PFSK-1 (cell line): ENCODE measurements at regions not wholly inside any gene's neighbourhood (a gene's known extent, or its start where the extent isn't known, plus 50 kb on each side); places are given as distances from the start of the nearest gene placed in this dataset.

Experiments
- POLR2AphosphoS5 ChIP-seq: IDR thresholded peaks from 2 replicates; pipeline ENCODE4 v1.6.1; 2012; ENCODE audit warnings: low read depth, mild to moderate bottlenecking, control low read depth, low read length, moderate library complexity
- SIN3A ChIP-seq: IDR thresholded peaks from 2 replicates; pipeline ENCODE4 v1.6.1; 2012; ENCODE audit warnings: mild to moderate bottlenecking, low read length, moderate library complexity, borderline replicate concordance; ENCODE audit not compliant: insufficient read depth
- TF ChIP-seq, protein P1 (sequence below), 2 experiments: IDR thresholded peaks; 2 replicates each; pipeline versions ENCODE4 v1.6.1 to v1.8.0; 2011 to 2012; ENCODE audit warnings: low read depth in 2 of 2, low read length in 2 of 2, control low read depth in 1 of 2, inconsistent platforms in 1 of 2, mild to moderate bottlenecking in 1 of 2, moderate library complexity in 1 of 2; ENCODE audit not compliant: insufficient read depth in 1 of 2

GRCh38 chr12:125882141-125882540, 816.9 kb downstream of the AACS start:
- TF ChIP-seq SIN3A (no peak), POLR2AphosphoS5 (no peak)
- TF ChIP-seq, protein P1, sequence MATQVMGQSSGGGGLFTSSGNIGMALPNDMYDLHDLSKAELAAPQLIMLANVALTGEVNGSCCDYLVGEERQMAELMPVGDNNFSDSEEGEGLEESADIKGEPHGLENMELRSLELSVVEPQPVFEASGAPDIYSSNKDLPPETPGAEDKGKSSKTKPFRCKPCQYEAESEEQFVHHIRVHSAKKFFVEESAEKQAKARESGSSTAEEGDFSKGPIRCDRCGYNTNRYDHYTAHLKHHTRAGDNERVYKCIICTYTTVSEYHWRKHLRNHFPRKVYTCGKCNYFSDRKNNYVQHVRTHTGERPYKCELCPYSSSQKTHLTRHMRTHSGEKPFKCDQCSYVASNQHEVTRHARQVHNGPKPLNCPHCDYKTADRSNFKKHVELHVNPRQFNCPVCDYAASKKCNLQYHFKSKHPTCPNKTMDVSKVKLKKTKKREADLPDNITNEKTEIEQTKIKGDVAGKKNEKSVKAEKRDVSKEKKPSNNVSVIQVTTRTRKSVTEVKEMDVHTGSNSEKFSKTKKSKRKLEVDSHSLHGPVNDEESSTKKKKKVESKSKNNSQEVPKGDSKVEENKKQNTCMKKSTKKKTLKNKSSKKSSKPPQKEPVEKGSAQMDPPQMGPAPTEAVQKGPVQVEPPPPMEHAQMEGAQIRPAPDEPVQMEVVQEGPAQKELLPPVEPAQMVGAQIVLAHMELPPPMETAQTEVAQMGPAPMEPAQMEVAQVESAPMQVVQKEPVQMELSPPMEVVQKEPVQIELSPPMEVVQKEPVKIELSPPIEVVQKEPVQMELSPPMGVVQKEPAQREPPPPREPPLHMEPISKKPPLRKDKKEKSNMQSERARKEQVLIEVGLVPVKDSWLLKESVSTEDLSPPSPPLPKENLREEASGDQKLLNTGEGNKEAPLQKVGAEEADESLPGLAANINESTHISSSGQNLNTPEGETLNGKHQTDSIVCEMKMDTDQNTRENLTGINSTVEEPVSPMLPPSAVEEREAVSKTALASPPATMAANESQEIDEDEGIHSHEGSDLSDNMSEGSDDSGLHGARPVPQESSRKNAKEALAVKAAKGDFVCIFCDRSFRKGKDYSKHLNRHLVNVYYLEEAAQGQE (IDR thresholded peaks at IDR 0.05; ENCODE audit: insufficient read depth in 1 of 2, low read depth in 2 of 2, low read length in 2 of 2): no peak
